HepG2 (cell line): ENCODE measurements at regions not wholly inside any gene's neighbourhood (a gene's known extent, or its start where the extent isn't known, plus 50 kb on each side); places are given as distances from the start of the nearest gene placed in this dataset.

Experiments
- ATAC-seq: fragments of 200-7000 bp; cut with Tn5 transposase; 3 replicates; pipeline ENCODE4 v1.9.1; 2020; ENCODE audit warnings: mild to moderate bottlenecking, moderate library complexity
- BruUV-seq: library from RNA; stranded (reverse); fragments of 400-500 nt; replicated peaks from 2 replicates; lab custom pipeline; 2021; lab: Mats Ljungman, UMichigan
- CTCF ChIA-PET: fragments of 300-600 bp; formaldehyde crosslinking; extraction: SDS; loops from one replicate; lab custom pipeline; 2021; ENCODE audit warnings: low total read pairs, inconsistent platforms, low intra/inter-chr PET ratio; lab: Yijun Ruan, JAX
- POLR2A ChIA-PET: fragments of 350-600 bp; sonication (Branson Sonifier 250); formaldehyde crosslinking; loops from one replicate; lab custom pipeline; 2020; ENCODE audit warnings: antibody characterized with exemption, inconsistent platforms; lab: Yijun Ruan, JAX
- DNase-seq: peaks from one replicate; pipeline ENCODE4 v3.0.0-alpha.2; 2015; ENCODE audit warnings: low spot score
- FAIRE-seq: peaks from 3 replicates; lab custom pipeline; 2011; peaks lifted over from hg19 to GRCh38; lab: Jason Lieb, UNC
- H2AFZ ChIP-seq: one replicate; pipeline ENCODE4 v1.6.1; 2011; ENCODE audit warnings: low read length, inconsistent platforms
- H3K27ac ChIP-seq: fragments of 300-600 bp; 3 replicates; pipeline ENCODE4 v1.8.0; 2011; ENCODE audit warnings: mixed run types, mild to moderate bottlenecking, mixed read lengths, low read length, inconsistent platforms; ENCODE audit not compliant: insufficient read depth; ENCODE audit errors: extremely low read length
- H3K27me3 ChIP-seq, 2 experiments: fragments of 200-600 bp in 1 of 2; 2 replicates in 1 of 2; 3 replicates in 1 of 2; pipeline versions ENCODE4 v1.6.0 to v1.8.0; 2011; ENCODE audit warnings: low read length in 2 of 2, mild to moderate bottlenecking in 2 of 2, moderate library complexity in 2 of 2, inconsistent platforms in 1 of 2; ENCODE audit not compliant: insufficient read depth in 2 of 2, control insufficient read depth in 1 of 2
- H3K36me3 ChIP-seq, 2 experiments: fragments of 200-600 bp in 1 of 2; replicated peaks in 1 of 2; 2 replicates in 1 of 2; 3 replicates in 1 of 2; pipeline versions ENCODE4 v1.5.1 to v1.8.0; 2011; ENCODE audit warnings: low read length in 2 of 2, inconsistent platforms in 1 of 2; ENCODE audit not compliant: insufficient read depth in 2 of 2, control insufficient read depth in 1 of 2
- H3K4me1 ChIP-seq: 2 replicates; pipeline ENCODE4 v1.5.1; 2012; ENCODE audit warnings: low read length, inconsistent platforms; ENCODE audit not compliant: insufficient read depth
- H3K4me2 ChIP-seq: 2 replicates; pipeline ENCODE4 v1.6.0; 2011; ENCODE audit warnings: low read depth, low read length, inconsistent platforms
- H3K4me3 ChIP-seq, 3 experiments: fragments of 200-600 bp in 1 of 3; sonication (generic), shearing (Covaris generic) in 1 of 3; replicated peaks in 1 of 3; 2 replicates each; pipeline ENCODE4 v1.5.1; 2011 to 2016; ENCODE audit warnings: low read length in 3 of 3, inconsistent platforms in 2 of 3, low read depth in 2 of 3, mild to moderate bottlenecking in 2 of 3, control low read depth in 1 of 3, mixed read lengths in 1 of 3; ENCODE audit not compliant: insufficient read depth in 1 of 3
- H3K79me2 ChIP-seq: one replicate; pipeline ENCODE4 v1.6.1; 2011; ENCODE audit warnings: low read length, inconsistent platforms; ENCODE audit not compliant: insufficient read depth
- H3K9ac ChIP-seq: 2 replicates; pipeline ENCODE4 v1.6.0; 2011; ENCODE audit warnings: mild to moderate bottlenecking, low read depth, low read length, inconsistent platforms; ENCODE audit not compliant: insufficient read depth
- H3K9me3 ChIP-seq: 2 replicates; pipeline ENCODE4 v1.5.1; 2012; ENCODE audit warnings: mild to moderate bottlenecking, low read length
- H4K20me1 ChIP-seq: 2 replicates; pipeline ENCODE4 v1.6.0; 2011; ENCODE audit warnings: inconsistent platforms, mild to moderate bottlenecking, low read length, moderate library complexity; ENCODE audit not compliant: insufficient read depth
- AHDC1 ChIP-seq: sonication (generic); formaldehyde crosslinking; IDR thresholded peaks from 2 replicates; pipeline ENCODE4 v1.5.1; 2020; ENCODE audit warnings: mild to moderate bottlenecking, missing genetic modification reagents, borderline replicate concordance
- HMGXB4 ChIP-seq, 2 experiments: sonication (generic) in 1 of 2; formaldehyde crosslinking in 1 of 2; IDR thresholded peaks; 2 replicates each; pipeline versions ENCODE4 v1.4.0 to v1.6.1; 2018 to 2020; ENCODE audit warnings: missing genetic modification reagents in 2 of 2, borderline replicate concordance in 1 of 2, low read depth in 1 of 2, mild to moderate bottlenecking in 1 of 2, missing biosample characterization in 1 of 2
- KLF16 ChIP-seq, 2 experiments: sonication (generic) in 1 of 2; formaldehyde crosslinking in 1 of 2; IDR thresholded peaks; 2 replicates each; pipeline versions ENCODE4 v1.6.1 to v1.8.0; 2016 to 2023; ENCODE audit warnings: missing genetic modification reagents in 2 of 2, missing compliant biosample characterization in 1 of 2
- MED13 ChIP-seq: sonication (generic); formaldehyde crosslinking; IDR thresholded peaks from 2 replicates; pipeline ENCODE4 v1.5.0; 2020; ENCODE audit warnings: missing genetic modification reagents
- REXO4 ChIP-seq: sonication (generic); formaldehyde crosslinking; IDR thresholded peaks from 2 replicates; pipeline ENCODE4 v1.8.0; 2022; ENCODE audit warnings: missing genetic modification reagents, mild to moderate bottlenecking, borderline replicate concordance
- SMYD3 ChIP-seq: sonication (generic); formaldehyde crosslinking; IDR thresholded peaks from 2 replicates; pipeline ENCODE4 v1.8.1; 2023; ENCODE audit warnings: mild to moderate bottlenecking, missing genetic modification reagents
- ZNF142 ChIP-seq: sonication (generic); formaldehyde crosslinking; IDR thresholded peaks from 2 replicates; pipeline ENCODE4 v1.4.0; 2020; ENCODE audit warnings: missing genetic modification reagents
- ZNF546 ChIP-seq: sonication (generic); formaldehyde crosslinking; conservative IDR thresholded peaks from 2 replicates; pipeline ENCODE4 v1.8.1; 2023; ENCODE audit warnings: mild to moderate bottlenecking, missing genetic modification reagents
- WGBS: methylation state at CpG from one replicate; pipeline ENCODE4 v1.1.6; 2017; ENCODE audit warnings: low lambda C conversion rate; 5-methylcytosine and 5-hydroxymethylcytosine counted together
- in situ Hi-C: cut with HindIII; loops from 2 replicates; pipeline ENCODE4 v1.10.0; 2017; ENCODE audit warnings: low pct_unique_long_range_greater_than_20kb; ENCODE audit not compliant: extremely low pct_ligation_motif_present
- intact Hi-C: fragments of 100-400 bp; cut with micrococcal nuclease; formaldehyde crosslinking; loops from one replicate; pipeline ENCODE4 v1.10.0; 2022; ENCODE audit not compliant: unreplicated experiment
- TF ChIP-seq, protein P1 (sequence below): sonication (generic); formaldehyde crosslinking; IDR thresholded peaks from 2 replicates; pipeline ENCODE4 v1.9.0; 2021; ENCODE audit warnings: missing genetic modification reagents, mild to moderate bottlenecking, borderline replicate concordance

DNA sequence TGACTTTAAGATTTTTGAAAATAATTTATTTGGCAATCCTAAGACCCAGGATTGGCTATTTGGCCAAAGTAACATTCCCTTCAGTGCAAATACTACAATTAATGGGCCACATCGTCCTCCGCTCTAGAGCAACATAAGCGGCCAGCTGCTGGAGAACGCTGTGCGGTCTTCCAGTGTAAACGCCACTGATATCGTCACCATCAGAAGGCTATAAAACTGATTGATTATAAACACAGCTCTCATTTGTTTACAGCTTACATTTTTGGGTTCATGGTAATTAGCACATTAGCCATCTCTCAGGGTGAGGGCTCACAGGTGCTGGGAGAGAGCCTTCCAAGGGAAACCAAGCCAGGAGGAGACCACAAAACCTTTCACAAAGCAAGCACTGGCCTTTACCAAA lies 130.1 kb upstream of the BMP4 start:
- H3K4me1 ChIP-seq, result peaks cover 60% of the 10 kb centered on the region
- TF ChIP-seq ZNF142 (no peak), ZNF546 (CRISPR knock-in tag) (no peak), REXO4 (no peak), AHDC1 (no peak), SMYD3 (CRISPR knock-in tag) (no peak), HMGXB4 (CRISPR knock-in tag; IDR thresholded peaks at IDR 0.05; ENCODE audit: borderline replicate concordance in 1 of 2, low read depth in 1 of 2) (no peak), KLF16 (CRISPR knock-in tag; IDR thresholded peaks at IDR 0.05) (no peak), MED13 (no peak)
- TF ChIP-seq, protein P1, sequence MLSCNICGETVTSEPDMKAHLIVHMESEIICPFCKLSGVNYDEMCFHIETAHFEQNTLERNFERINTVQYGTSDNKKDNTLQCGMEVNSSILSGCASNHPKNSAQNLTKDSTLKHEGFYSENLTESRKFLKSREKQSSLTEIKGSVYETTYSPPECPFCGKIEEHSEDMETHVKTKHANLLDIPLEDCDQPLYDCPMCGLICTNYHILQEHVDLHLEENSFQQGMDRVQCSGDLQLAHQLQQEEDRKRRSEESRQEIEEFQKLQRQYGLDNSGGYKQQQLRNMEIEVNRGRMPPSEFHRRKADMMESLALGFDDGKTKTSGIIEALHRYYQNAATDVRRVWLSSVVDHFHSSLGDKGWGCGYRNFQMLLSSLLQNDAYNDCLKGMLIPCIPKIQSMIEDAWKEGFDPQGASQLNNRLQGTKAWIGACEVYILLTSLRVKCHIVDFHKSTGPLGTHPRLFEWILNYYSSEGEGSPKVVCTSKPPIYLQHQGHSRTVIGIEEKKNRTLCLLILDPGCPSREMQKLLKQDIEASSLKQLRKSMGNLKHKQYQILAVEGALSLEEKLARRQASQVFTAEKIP (CRISPR knock-in tag), result no peak
- in situ Hi-C loops, result no loop called here
- 98% methylated on average over 7 of the region's 7 CpGs for WGBS
- ATAC-seq, result no peak
- DNase-seq, result no peak
- no peak for FAIRE-seq
- peak overlapping the region; percentile 15 for H3K27ac ChIP-seq
- no peak overlapping the region for H3K9ac ChIP-seq
- ChIA-PET CTCF (no interaction called here), POLR2A (no interaction called here)
- no TSS peak for BruUV-seq
- H3K9me3 ChIP-seq, result peaks cover 20% of the 10 kb centered on the region; the same call in 1 of the 2 replicates
- H4K20me1 ChIP-seq, result no peaks in the 10 kb centered on the region
- H3K4me2 ChIP-seq, result no peak overlapping the region
- no peaks in the 10 kb centered on the region for H3K36me3 ChIP-seq
- H2AFZ ChIP-seq, result no peak overlapping the region
- no peaks in the 10 kb centered on the region; a peak in 1 of 5 replicates for H3K27me3 ChIP-seq
- intact Hi-C loops, result no loop called here
- H3K4me3 ChIP-seq, result no peak overlapping the region
- H3K79me2 ChIP-seq, result no peaks in the 10 kb centered on the region
